HL-60 (cell line): ENCODE measurements at regions not wholly inside any gene's neighbourhood (a gene's known extent, or its start where the extent isn't known, plus 50 kb on each side); places are given as distances from the start of the nearest gene placed in this dataset.

Experiments used
- DNase-seq, 2 experiments: peaks; one replicate each; pipeline ENCODE4 v3.0.0-alpha.2; 2010 to 2020; ENCODE audit warnings: low read depth in 1 of 2, low spot score in 1 of 2
- H3K27ac ChIP-seq: fragments of 250-450 bp; sonication (Bioruptor Pico); replicated peaks from 2 replicates; pipeline ENCODE4 v1.5.1; 2020; ENCODE audit warnings: mild to moderate bottlenecking, moderate library complexity
- H3K27me3 ChIP-seq: fragments of 250-450 bp; sonication (Bioruptor Pico); 2 replicates; pipeline ENCODE4 v1.5.1; 2021; ENCODE audit warnings: mild to moderate bottlenecking, moderate library complexity; ENCODE audit not compliant: insufficient read depth, poor library complexity, severe bottlenecking
- H3K4me3 ChIP-seq: replicated peaks from 2 replicates; pipeline ENCODE4 v1.5.1; 2011; ENCODE audit warnings: mild to moderate bottlenecking, control low read depth, low read length; ENCODE audit not compliant: insufficient read depth
- GABPA ChIP-seq: IDR thresholded peaks from 2 replicates; pipeline ENCODE4 v1.6.1; 2012; ENCODE audit warnings: low read depth
- POLR2AphosphoS5 ChIP-seq: IDR thresholded peaks from 2 replicates; pipeline ENCODE4 v1.6.1; 2012; ENCODE audit warnings: low read depth
- SPI1 ChIP-seq: IDR thresholded peaks from 2 replicates; pipeline ENCODE4 v1.6.1; 2012; ENCODE audit warnings: low read depth, mild to moderate bottlenecking, borderline replicate concordance
- TF ChIP-seq, protein P1 (sequence below): IDR thresholded peaks from 2 replicates; pipeline ENCODE4 v1.6.1; 2012; ENCODE audit warnings: low read depth; ENCODE audit not compliant: insufficient replicate concordance
- TF ChIP-seq, protein P2 (sequence below): IDR thresholded peaks from one replicate; pipeline ENCODE4 v1.5.1; 2011; ENCODE audit warnings: low read length, control low read depth, inconsistent platforms; ENCODE audit not compliant: insufficient read depth

DNA sequence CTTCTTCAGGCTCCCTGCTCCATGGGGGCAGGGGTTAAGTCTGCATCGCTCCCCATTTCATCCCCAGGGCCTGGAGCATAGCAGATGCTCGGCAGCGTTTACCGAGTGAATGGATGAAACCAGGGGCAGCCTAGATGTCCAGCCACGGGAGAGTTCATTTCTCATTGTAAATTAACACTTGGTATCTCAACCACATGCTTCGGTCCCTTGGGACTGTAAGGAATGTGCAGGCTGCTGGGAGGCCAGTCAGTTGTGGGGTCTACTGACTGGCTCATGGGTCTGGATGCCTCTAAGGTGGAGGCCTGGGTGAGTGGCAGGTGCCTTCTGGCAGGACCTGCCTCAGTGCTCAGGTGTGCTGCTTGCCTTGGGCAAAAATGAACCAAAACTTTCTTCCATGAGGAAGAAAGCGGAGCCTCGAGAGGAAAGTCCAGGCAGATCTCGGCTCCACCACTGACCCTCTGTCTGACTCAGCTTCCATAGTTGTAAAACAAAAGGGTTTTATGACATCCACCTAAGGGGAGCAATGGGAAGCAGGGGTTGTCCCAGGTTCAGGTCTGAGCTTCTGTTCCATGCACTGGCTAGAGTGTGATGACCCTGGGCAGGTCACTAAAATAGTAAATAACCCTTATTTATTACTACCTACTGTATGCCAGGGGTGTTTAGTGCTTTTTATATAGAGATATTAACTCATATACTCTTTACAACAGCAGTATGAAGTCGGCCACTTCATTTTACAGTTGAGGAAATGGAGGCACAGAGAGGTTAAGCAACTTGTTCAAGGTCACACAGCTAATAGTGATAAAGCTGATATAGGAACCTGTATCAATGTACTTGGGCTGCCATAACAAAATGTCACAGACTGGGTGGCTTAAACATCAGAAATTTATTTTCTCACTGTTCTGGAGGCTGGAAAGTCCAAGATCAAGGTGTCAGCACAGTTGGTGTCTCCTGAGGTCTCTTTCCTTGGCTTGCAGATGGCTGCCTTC is 144.3 kb upstream of the STX18 start:
- Histone ChIP-seq H3K4me3 (no peak overlapping the region), H3K27me3 (no peaks in the 10 kb centered on the region), H3K27ac (no peak overlapping the region)
- TF ChIP-seq GABPA (no peak), POLR2AphosphoS5 (no peak), SPI1 (no peak)
- TF ChIP-seq, protein P1, sequence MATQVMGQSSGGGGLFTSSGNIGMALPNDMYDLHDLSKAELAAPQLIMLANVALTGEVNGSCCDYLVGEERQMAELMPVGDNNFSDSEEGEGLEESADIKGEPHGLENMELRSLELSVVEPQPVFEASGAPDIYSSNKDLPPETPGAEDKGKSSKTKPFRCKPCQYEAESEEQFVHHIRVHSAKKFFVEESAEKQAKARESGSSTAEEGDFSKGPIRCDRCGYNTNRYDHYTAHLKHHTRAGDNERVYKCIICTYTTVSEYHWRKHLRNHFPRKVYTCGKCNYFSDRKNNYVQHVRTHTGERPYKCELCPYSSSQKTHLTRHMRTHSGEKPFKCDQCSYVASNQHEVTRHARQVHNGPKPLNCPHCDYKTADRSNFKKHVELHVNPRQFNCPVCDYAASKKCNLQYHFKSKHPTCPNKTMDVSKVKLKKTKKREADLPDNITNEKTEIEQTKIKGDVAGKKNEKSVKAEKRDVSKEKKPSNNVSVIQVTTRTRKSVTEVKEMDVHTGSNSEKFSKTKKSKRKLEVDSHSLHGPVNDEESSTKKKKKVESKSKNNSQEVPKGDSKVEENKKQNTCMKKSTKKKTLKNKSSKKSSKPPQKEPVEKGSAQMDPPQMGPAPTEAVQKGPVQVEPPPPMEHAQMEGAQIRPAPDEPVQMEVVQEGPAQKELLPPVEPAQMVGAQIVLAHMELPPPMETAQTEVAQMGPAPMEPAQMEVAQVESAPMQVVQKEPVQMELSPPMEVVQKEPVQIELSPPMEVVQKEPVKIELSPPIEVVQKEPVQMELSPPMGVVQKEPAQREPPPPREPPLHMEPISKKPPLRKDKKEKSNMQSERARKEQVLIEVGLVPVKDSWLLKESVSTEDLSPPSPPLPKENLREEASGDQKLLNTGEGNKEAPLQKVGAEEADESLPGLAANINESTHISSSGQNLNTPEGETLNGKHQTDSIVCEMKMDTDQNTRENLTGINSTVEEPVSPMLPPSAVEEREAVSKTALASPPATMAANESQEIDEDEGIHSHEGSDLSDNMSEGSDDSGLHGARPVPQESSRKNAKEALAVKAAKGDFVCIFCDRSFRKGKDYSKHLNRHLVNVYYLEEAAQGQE, result no peak
- TF ChIP-seq, protein P2, sequence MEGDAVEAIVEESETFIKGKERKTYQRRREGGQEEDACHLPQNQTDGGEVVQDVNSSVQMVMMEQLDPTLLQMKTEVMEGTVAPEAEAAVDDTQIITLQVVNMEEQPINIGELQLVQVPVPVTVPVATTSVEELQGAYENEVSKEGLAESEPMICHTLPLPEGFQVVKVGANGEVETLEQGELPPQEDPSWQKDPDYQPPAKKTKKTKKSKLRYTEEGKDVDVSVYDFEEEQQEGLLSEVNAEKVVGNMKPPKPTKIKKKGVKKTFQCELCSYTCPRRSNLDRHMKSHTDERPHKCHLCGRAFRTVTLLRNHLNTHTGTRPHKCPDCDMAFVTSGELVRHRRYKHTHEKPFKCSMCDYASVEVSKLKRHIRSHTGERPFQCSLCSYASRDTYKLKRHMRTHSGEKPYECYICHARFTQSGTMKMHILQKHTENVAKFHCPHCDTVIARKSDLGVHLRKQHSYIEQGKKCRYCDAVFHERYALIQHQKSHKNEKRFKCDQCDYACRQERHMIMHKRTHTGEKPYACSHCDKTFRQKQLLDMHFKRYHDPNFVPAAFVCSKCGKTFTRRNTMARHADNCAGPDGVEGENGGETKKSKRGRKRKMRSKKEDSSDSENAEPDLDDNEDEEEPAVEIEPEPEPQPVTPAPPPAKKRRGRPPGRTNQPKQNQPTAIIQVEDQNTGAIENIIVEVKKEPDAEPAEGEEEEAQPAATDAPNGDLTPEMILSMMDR, result no peak
- DNase-seq, result no peak

DNA sequence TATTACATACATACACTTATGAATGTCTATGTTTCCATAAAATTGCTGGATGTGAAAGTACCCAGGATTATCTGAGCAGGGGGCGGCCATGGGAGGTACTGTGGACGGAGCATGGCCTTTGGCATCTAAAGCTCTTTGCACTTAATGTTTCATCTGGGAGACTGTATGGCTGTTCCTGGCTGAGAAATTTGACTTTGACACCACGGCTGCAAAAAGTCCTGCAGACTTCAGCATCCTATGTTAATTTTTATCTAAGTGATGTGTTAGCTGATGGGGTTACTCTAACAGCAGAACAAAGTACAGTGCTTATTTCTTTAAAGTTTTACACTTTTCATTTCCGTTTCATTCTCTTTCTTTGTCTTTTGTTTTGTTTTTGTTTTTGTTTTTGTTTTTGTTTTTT is 139.8 kb upstream of the STX18 start:
- TF ChIP-seq, protein P1, result no peak
- TF ChIP-seq POLR2AphosphoS5, result no peak
- TF ChIP-seq GABPA, result no peak
- no peak for TF ChIP-seq SPI1
- TF ChIP-seq, protein P2, result no peak
- no peak for DNase-seq
- no peaks in the 10 kb centered on the region for H3K27me3 ChIP-seq
- no peak overlapping the region for H3K4me3 ChIP-seq
- no peak overlapping the region for H3K27ac ChIP-seq

DNA sequence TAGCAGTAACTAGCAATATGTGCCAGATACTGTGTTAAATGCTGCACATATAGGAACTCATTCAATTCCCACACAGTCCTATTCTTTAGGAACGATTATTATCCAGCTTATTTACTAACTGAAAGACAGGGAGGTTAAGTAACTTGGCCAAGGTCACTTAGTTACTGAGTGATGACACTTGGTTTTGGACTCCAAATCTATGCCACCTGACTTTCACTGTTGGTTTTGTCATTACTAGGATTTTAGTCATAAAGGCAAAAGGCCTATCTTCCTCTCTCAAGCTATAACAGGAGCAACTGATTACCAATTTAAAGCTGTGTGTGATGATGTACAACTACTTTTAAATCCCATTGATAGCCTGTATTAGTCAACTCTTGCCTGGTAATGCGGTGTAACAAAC is 138.9 kb upstream of the STX18 start:
- no peak overlapping the region for H3K27ac ChIP-seq
- H3K27me3 ChIP-seq, result no peaks in the 10 kb centered on the region
- no peak for TF ChIP-seq POLR2AphosphoS5
- no peak for TF ChIP-seq GABPA
- TF ChIP-seq, protein P1, result no peak
- TF ChIP-seq SPI1, result no peak
- TF ChIP-seq, protein P2, result no peak
- no peak for DNase-seq
- H3K4me3 ChIP-seq, result no peak overlapping the region
